CD4-positive, alpha-beta T cell treated with Interleukin-12 subunit alpha and Interleukin-12 subunit beta, for 1 hour (primary cell): ENCODE measurements at regions not wholly inside any gene's neighbourhood (a gene's known extent, or its start where the extent isn't known, plus 50 kb on each side); places are given as distances from the start of the nearest gene placed in this dataset.
A peak's percentile ranks its signal among the peaks of the same experiment; 100 is the strongest.

Source experiments
- DNase-seq: peaks from one replicate; pipeline ENCODE4 v3.0.0-alpha.2; 2020

GRCh38 chr6:14832427-14832826 is 413.4 kb upstream of the JARID2 start:
- no peak for DNase-seq

- DNase-seq, result no peak
These were observed 410.9 kb upstream of the JARID2 start for GRCh38 chr6:14834851-14835530.

- no peak for DNase-seq
These were observed 408.4 kb upstream of the JARID2 start for GRCh38 chr6:14837435-14837834.

GRCh38 chr6:14838133-14838583 is 407.7 kb upstream of the JARID2 start:
- DNase-seq, result no peak

- DNase-seq, result no peak
These were observed 403.9 kb upstream of the JARID2 start for GRCh38 chr6:14841901-14842421.

- DNase-seq, result no peak
These were observed 401.5 kb upstream of the JARID2 start for GRCh38 chr6:14844411-14844810.

- DNase-seq, result no peak
These were observed 397.9 kb upstream of the JARID2 start for GRCh38 chr6:14848019-14848418.

- DNase-seq, result no peak
These were observed 396.7 kb upstream of the JARID2 start for GRCh38 chr6:14849185-14849584.

- DNase-seq, result no peak
These were observed 394.6 kb upstream of the JARID2 start for GRCh38 chr6:14851281-14851680.

- DNase-seq, result no peak
These were observed 393.5 kb upstream of the JARID2 start for GRCh38 chr6:14852375-14852774.

GRCh38 chr6:14856177-14856576 is 389.7 kb upstream of the JARID2 start:
- DNase-seq, result no peak

GRCh38 chr6:14857001-14857400 is 388.9 kb upstream of the JARID2 start:
- DNase-seq, result no peak

GRCh38 chr6:14857501-14857900 is 388.4 kb upstream of the JARID2 start:
- peak; percentile 85 for DNase-seq

GRCh38 chr6:14858808-14859207 is 387.1 kb upstream of the JARID2 start:
- no peak for DNase-seq

- DNase-seq, result no peak
These were observed 385.1 kb upstream of the JARID2 start for GRCh38 chr6:14860774-14861173.

- peak; percentile 18 for DNase-seq
These were observed 384.4 kb upstream of the JARID2 start for GRCh38 chr6:14861491-14861943.

- DNase-seq, result no peak
These were observed 383.0 kb upstream of the JARID2 start for GRCh38 chr6:14862845-14863244.

GRCh38 chr6:14863902-14864850 is 381.7 kb upstream of the JARID2 start:
- no peak for DNase-seq

- peak; percentile 23 for DNase-seq
These were observed 380.3 kb upstream of the JARID2 start for GRCh38 chr6:14865531-14866100.

- no peak for DNase-seq
These were observed 378.1 kb upstream of the JARID2 start for GRCh38 chr6:14867802-14868201.

GRCh38 chr6:14871221-14871620 is 374.6 kb upstream of the JARID2 start:
- no peak for DNase-seq

GRCh38 chr6:14873101-14873500 is 372.8 kb upstream of the JARID2 start:
- DNase-seq, result no peak

GRCh38 chr6:14873781-14874441 is 372.0 kb upstream of the JARID2 start:
- no peak for DNase-seq
